Hepatocyte (in vitro differentiated cells): ENCODE measurements at regions not wholly inside any gene's neighbourhood (a gene's known extent, or its start where the extent isn't known, plus 50 kb on each side); places are given as distances from the start of the nearest gene placed in this dataset.

ENCODE experiments used
- CTCF ChIP-seq: fragments of 200-600 bp; sonication (generic); IDR thresholded peaks from 2 replicates; pipeline ENCODE4 v1.5.1; 2016; ENCODE audit warnings: antibody characterized with exemption, mild to moderate bottlenecking; ENCODE audit not compliant: poor library complexity
- EZH2 ChIP-seq: fragments of 200-600 bp; sonication (generic); IDR thresholded peaks from 2 replicates; pipeline ENCODE4 v1.6.1; 2016; ENCODE audit warnings: antibody characterized with exemption, mild to moderate bottlenecking, borderline replicate concordance
- EZH2phosphoT487 ChIP-seq: fragments of 200-600 bp; sonication (generic); IDR thresholded peaks from one replicate; pipeline ENCODE4 v1.6.1; 2018; ENCODE audit warnings: antibody characterized with exemption, mild to moderate bottlenecking, low read depth, moderate library complexity; ENCODE audit not compliant: unreplicated experiment, severe bottlenecking

DNA sequence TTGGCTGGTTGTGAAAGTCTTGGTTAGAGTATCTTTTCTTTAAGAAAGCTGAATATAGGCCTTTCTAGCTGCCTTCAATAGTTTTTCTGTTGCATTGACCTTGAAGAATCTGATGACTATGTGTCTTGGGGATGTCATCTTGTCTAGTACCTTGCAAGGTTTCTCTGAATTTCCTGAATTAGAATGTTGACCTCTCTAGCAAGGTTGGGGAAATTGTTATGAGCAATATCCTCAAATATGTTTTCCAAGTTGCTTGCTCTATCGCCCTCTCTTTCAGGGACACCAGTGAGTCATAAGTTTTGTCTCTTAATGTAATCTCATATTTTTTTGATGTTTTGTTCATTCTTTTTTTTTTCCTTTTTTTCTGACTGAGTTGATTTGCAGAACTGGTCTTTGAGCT lies 194.7 kb downstream of the RAB28 start:
- TF ChIP-seq EZH2 = no peak
- TF ChIP-seq CTCF = no peak
- no peak for TF ChIP-seq EZH2phosphoT487
